ENCODE measurements at regions not wholly inside any gene's neighbourhood (a gene's known extent, or its start where the extent isn't known, plus 50 kb on each side); places are given as distances from the start of the nearest gene placed in this dataset.

DNA sequence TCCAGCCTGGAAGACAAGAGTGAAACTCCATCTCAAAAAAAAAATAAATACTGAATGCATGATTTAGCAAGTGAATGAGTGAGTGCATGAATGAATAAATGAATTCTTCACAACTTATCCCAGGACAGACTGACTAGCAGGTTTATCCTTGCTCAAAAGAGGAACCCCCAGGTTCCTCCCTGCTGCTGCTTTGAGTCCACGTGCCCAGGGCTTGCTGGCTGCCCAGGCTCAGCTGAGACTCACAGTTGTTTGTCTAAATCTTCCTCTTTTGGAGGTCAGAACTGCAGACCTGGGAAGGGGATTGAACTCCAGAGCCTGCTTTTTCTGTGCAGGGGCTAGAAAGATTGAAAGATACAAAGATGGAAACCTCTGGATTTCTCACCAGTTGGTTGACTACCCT, 117.4 kb upstream of the TMEM45B start:
- intact Hi-C loops (cut with DNase I) = no loop called here
- H3K4me1 ChIP-seq = no peaks in the 10 kb centered on the region
- TF ChIP-seq CTCF (IDR thresholded peaks at IDR 0.05) = no peak
- no peaks in the 10 kb centered on the region for H3K36me3 ChIP-seq
- H3K9me3 ChIP-seq = no peaks in the 10 kb centered on the region
- H3K27me3 ChIP-seq (ENCODE audit: low read depth) = peaks cover 7% of the 10 kb centered on the region
- H3K27ac ChIP-seq = no peak overlapping the region
- DNase-seq (no peak), ATAC-seq (no peak)
- H3K4me3 ChIP-seq = no peak overlapping the region

- DNase-seq = no peak
These were observed 115.8 kb upstream of the TMEM45B start for GRCh38 chr11:129699711-129700304.

DNA sequence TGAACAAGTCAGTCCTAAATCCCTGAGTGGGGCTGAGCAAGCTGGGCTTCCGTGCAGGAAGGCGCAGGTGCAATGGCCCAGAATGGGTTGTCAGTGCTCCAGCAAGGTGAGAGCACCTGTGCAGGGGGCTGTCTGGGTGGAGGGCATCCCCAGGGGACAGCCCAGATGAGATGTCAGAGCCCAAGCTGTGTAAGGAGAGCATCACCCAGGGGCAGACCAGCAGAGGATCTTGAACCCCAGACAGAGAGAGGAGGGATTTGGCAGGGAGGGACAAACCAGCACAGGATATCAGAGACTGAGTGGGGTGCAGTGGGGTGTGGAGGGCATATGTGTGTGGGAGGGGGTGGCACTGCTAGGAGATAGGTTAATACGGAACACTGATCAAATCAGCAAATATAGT, 114.9 kb upstream of the TMEM45B start:
- Histone ChIP-seq H3K4me1 (no peaks in the 10 kb centered on the region), H3K27me3 (ENCODE audit: low read depth) (peaks cover 7% of the 10 kb centered on the region), H3K36me3 (no peaks in the 10 kb centered on the region), H3K27ac (no peak overlapping the region), H3K9me3 (no peaks in the 10 kb centered on the region), H3K4me3 (no peak overlapping the region)
- DNase-seq = no peak
- intact Hi-C loops (cut with DNase I) = no loop called here
- no peak for TF ChIP-seq CTCF (IDR thresholded peaks at IDR 0.05)
- no peak for ATAC-seq

More at GRCh38 chr11:129699711-129700304, 115.8 kb upstream of the TMEM45B start:
- H3K36me3 ChIP-seq = no peaks in the 10 kb centered on the region
- H3K27me3 ChIP-seq (ENCODE audit: low read depth) = peaks cover 7% of the 10 kb centered on the region
- H3K4me3 ChIP-seq = no peak overlapping the region
- H3K9me3 ChIP-seq = no peaks in the 10 kb centered on the region
- ATAC-seq = no peak
- TF ChIP-seq CTCF (IDR thresholded peaks at IDR 0.05) = no peak
- no peaks in the 10 kb centered on the region for H3K4me1 ChIP-seq
- intact Hi-C loops (cut with DNase I) = no loop called here
- H3K27ac ChIP-seq = no peak overlapping the region

DNA sequence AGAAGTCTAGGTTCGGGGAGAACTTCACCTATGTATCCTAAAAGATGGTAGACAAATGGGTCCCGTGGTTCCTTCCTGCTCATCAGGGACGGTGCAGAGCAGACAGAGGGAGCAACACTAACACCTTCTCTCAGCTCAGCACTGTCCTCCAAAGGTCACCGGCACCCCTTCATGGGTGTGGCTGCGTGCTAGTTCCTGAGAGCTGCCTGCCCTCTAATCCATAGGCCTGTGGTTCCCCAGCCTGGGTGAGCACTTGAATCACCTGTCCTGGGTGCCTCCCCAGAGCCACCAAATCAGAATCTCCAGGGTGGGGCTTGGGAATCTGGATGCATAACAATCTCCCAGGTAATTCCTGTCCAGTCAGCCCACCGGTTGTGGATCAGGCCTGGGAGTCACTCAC, 113.9 kb upstream of the TMEM45B start:
- Histone ChIP-seq H3K27ac (no peak overlapping the region), H3K4me1 (no peaks in the 10 kb centered on the region), H3K4me3 (no peak overlapping the region), H3K27me3 (ENCODE audit: low read depth) (peaks cover 4% of the 10 kb centered on the region), H3K9me3 (no peaks in the 10 kb centered on the region), H3K36me3 (no peaks in the 10 kb centered on the region)
- TF ChIP-seq CTCF (IDR thresholded peaks at IDR 0.05) = no peak
- no peak for DNase-seq
- no peak for ATAC-seq
- intact Hi-C loops (cut with DNase I) = no loop called here

DNA sequence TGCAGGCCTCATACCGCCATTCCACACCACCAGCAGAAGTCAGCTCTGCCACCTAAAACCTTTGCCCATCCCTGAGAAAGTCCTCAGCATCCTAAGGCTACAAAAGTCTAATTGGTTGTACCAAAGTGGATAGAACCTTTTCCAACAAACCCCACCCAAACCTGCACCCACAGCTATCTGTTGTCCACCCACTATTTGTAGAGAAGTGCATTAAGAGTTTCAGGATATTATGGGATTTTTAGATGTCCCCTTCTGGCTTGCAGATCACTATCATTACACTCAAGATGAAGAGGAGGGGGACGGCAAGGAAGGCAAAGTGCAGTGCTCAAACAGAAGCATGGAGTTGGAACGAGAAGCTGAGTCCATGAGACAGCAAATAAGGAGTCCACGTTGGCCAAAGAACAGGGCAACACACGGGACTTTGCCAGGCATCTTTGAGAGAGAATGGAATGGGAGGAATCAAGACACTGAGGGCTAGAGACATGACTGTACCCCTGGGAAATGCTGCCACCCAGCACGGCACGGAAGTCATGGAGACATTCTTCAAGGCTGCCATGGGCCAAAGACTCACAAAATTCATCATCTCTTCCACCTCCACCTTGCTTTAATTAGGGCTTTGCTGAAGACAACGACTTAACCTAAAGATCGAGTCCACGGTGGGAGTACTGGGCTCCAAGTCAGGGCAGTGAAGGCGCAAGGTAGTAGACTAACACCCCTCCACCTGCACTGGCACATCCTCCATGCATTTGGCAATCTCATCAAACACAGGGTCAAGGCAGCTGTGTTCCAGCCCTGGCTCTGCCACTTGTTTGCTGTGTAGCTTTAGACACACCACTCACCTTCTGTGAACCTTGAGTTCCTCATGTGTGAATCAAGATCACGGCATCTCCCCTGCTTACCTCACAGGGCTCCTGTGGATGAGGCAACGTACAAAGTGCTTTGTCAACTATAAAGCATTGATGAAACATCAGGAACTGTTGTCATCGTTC, 112.9 kb upstream of the TMEM45B start:
- Histone ChIP-seq H3K4me3 (no peak overlapping the region), H3K9me3 (no peaks in the 10 kb centered on the region), H3K27me3 (ENCODE audit: low read depth) (peaks cover 4% of the 10 kb centered on the region), H3K36me3 (no peaks in the 10 kb centered on the region), H3K27ac (no peak overlapping the region), H3K4me1 (no peaks in the 10 kb centered on the region)
- ATAC-seq (no peak), DNase-seq (no peak)
- TF ChIP-seq CTCF (IDR thresholded peaks at IDR 0.05) = no peak
- intact Hi-C loops (cut with DNase I) = no loop called here
